DND-41 (cell line): ENCODE measurements at regions not wholly inside any gene's neighbourhood (a gene's known extent, or its start where the extent isn't known, plus 50 kb on each side); places are given as distances from the start of the nearest gene placed in this dataset.

Experiments
- CTCF ChIP-seq: IDR thresholded peaks from 2 replicates; pipeline ENCODE4 v1.5.1; 2012; ENCODE audit warnings: borderline replicate concordance, low read length, moderate library complexity, mild to moderate bottlenecking; ENCODE audit not compliant: poor library complexity, severe bottlenecking; ENCODE audit errors: extremely low read depth
- EZH2 ChIP-seq: IDR thresholded peaks from 3 replicates; pipeline ENCODE4 v1.6.1; 2012; ENCODE audit warnings: borderline replicate concordance, low read depth, mild to moderate bottlenecking, moderate library complexity, low read length, inconsistent platforms; ENCODE audit not compliant: severe bottlenecking

GRCh38 chr6:82506526-82506925 is 142.9 kb downstream of the TPBG start:
- TF ChIP-seq CTCF: no peak
- no peak for TF ChIP-seq EZH2
